Tibial artery (tissue), 4 donors: ENCODE measurements at regions not wholly inside any gene's neighbourhood (a gene's known extent, or its start where the extent isn't known, plus 50 kb on each side); places are given as distances from the start of the nearest gene placed in this dataset.

Experiments
- DNase-seq, 2 donors: peaks; one replicate each; pipeline ENCODE4 v3.0.0-alpha.2; 2019
- H3K27ac ChIP-seq, 2 donors: fragments of 200-600 bp; sonication (generic) in 1 of 2; 1 replicate in 1 of 2; 2 replicates in 1 of 2; pipeline ENCODE4 v1.5.1; 2018 to 2019; ENCODE audit warnings: mild to moderate bottlenecking in 1 of 2
- H3K27me3 ChIP-seq, 2 donors: fragments of 200-600 bp; sonication (generic) in 1 of 2; one replicate each; pipeline versions ENCODE4 v1.5.1 to v1.6.0; 2016 to 2019
- H3K36me3 ChIP-seq, 3 donors: fragments of 200-600 bp; sonication (generic) in 2 of 3; one replicate each; pipeline ENCODE4 v1.5.1; 2016 to 2019; ENCODE audit warnings: mild to moderate bottlenecking in 2 of 3
- H3K4me1 ChIP-seq, 4 donors: fragments of 200-600 bp; sonication (generic) in 2 of 4; 1 replicate in 3 of 4; 2 replicates in 1 of 4; pipeline ENCODE4 v1.5.1; 2016 to 2019
- H3K4me3 ChIP-seq, 2 donors: fragments of 200-600 bp; sonication (generic) in 1 of 2; 1 replicate in 1 of 2; 2 replicates in 1 of 2; pipeline ENCODE4 v1.5.1; 2018 to 2019; ENCODE audit warnings: mild to moderate bottlenecking in 2 of 2
- H3K9me3 ChIP-seq, 3 donors: fragments of 200-600 bp; sonication (generic) in 1 of 3; one replicate each; pipeline ENCODE4 v1.5.1; 2016 to 2019
- CTCF ChIP-seq, 2 experiments: fragments of 200-600 bp in 1 of 2; fragments of 450-650 bp in 1 of 2; IDR thresholded peaks; one replicate each; pipeline ENCODE4 v1.5.1; 2017 to 2019; ENCODE audit warnings: antibody characterized with exemption in 2 of 2, mild to moderate bottlenecking in 1 of 2, moderate library complexity in 1 of 2
- intact Hi-C: fragments of 100-400 bp; cut with DNase I; formaldehyde crosslinking; loops from one replicate; pipeline ENCODE4 v1.15.0; 2023; ENCODE audit warnings: low total_unique reads

GRCh38 chr10:78266741-78267469 lies 233.2 kb downstream of the RPS24 start:
- Histone ChIP-seq H3K9me3 (no peaks in the 10 kb centered on the region), H3K36me3 (no peaks in the 10 kb centered on the region), H3K27me3 (no peaks in the 10 kb centered on the region), H3K4me1 (no peaks in the 10 kb centered on the region), H3K4me3 (no peak overlapping the region), H3K27ac (no peak overlapping the region)
- TF ChIP-seq CTCF (IDR thresholded peaks at IDR 0.05), result no peak
- intact Hi-C loops, result no loop called here
- no peak for DNase-seq

- H3K9me3 ChIP-seq, result no peaks in the 10 kb centered on the region
- H3K27me3 ChIP-seq, result no peaks in the 10 kb centered on the region
- no peak for DNase-seq
- intact Hi-C loops, result no loop called here
- H3K27ac ChIP-seq, result no peak overlapping the region
- TF ChIP-seq CTCF (IDR thresholded peaks at IDR 0.05), result no peak
- no peaks in the 10 kb centered on the region for H3K4me1 ChIP-seq
- H3K4me3 ChIP-seq, result no peak overlapping the region
- H3K36me3 ChIP-seq, result no peaks in the 10 kb centered on the region
Measured at GRCh38 chr10:78267598-78267997, 233.9 kb downstream of the RPS24 start.

- Histone ChIP-seq H3K36me3 (no peaks in the 10 kb centered on the region), H3K27ac (no peak overlapping the region), H3K4me3 (no peak overlapping the region), H3K4me1 (no peaks in the 10 kb centered on the region), H3K27me3 (no peaks in the 10 kb centered on the region), H3K9me3 (no peaks in the 10 kb centered on the region)
- intact Hi-C loops, result no loop called here
- no peak for DNase-seq
- TF ChIP-seq CTCF (IDR thresholded peaks at IDR 0.05), result no peak
Measured at GRCh38 chr10:78269060-78269459, 235.4 kb downstream of the RPS24 start.

- no peak for TF ChIP-seq CTCF (IDR thresholded peaks at IDR 0.05)
- no peaks in the 10 kb centered on the region for H3K9me3 ChIP-seq
- intact Hi-C loops, result no loop called here
- no peak for DNase-seq
- H3K27ac ChIP-seq, result no peak overlapping the region
- no peaks in the 10 kb centered on the region for H3K4me1 ChIP-seq
- H3K36me3 ChIP-seq, result no peaks in the 10 kb centered on the region
- H3K4me3 ChIP-seq, result no peak overlapping the region
- H3K27me3 ChIP-seq, result no peaks in the 10 kb centered on the region
Measured at GRCh38 chr10:78272329-78272728, 238.7 kb downstream of the RPS24 start.

GRCh38 chr10:78274491-78274890 lies 240.8 kb downstream of the RPS24 start:
- no peaks in the 10 kb centered on the region for H3K4me1 ChIP-seq
- no peaks in the 10 kb centered on the region for H3K36me3 ChIP-seq
- H3K4me3 ChIP-seq, result no peak overlapping the region
- H3K9me3 ChIP-seq, result no peaks in the 10 kb centered on the region
- DNase-seq, result no peak
- TF ChIP-seq CTCF (IDR thresholded peaks at IDR 0.05), result no peak
- intact Hi-C loops, result no loop called here
- H3K27me3 ChIP-seq, result no peaks in the 10 kb centered on the region
- H3K27ac ChIP-seq, result no peak overlapping the region

- H3K4me1 ChIP-seq, result no peaks in the 10 kb centered on the region
- H3K36me3 ChIP-seq, result no peaks in the 10 kb centered on the region
- no peak for DNase-seq
- intact Hi-C loops, result no loop called here
- TF ChIP-seq CTCF (IDR thresholded peaks at IDR 0.05), result no peak
- no peak overlapping the region for H3K4me3 ChIP-seq
- H3K27ac ChIP-seq, result no peak overlapping the region
- no peaks in the 10 kb centered on the region for H3K9me3 ChIP-seq
- H3K27me3 ChIP-seq, result no peaks in the 10 kb centered on the region
Measured at GRCh38 chr10:78276139-78276538, 242.5 kb downstream of the RPS24 start.
